ENCODE measurements at regions not wholly inside any gene's neighbourhood (a gene's known extent, or its start where the extent isn't known, plus 50 kb on each side); places are given as distances from the start of the nearest gene placed in this dataset.

GRCh38 chr2:150542692-150543091, 55.2 kb upstream of the RND3 start:
- no peak for TF ChIP-seq CTCF (IDR thresholded peaks at IDR 0.05)
- TF ChIP-seq POLR2A (IDR thresholded peaks at IDR 0.05), result no peak
- no peak for TF ChIP-seq POLR2AphosphoS5 (IDR thresholded peaks at IDR 0.05)

All from gastroesophageal sphincter (tissue), 3 donors.